Fibroblast of lung (primary cell): ENCODE measurements at regions not wholly inside any gene's neighbourhood (a gene's known extent, or its start where the extent isn't known, plus 50 kb on each side); places are given as distances from the start of the nearest gene placed in this dataset.

Source experiments
- DNase-seq, 2 donors: peaks; one replicate each; pipeline versions ENCODE4 v3.0.0 to v3.0.0-alpha.2; 2010; ENCODE audit warnings: low read depth in 2 of 2
- H2AFZ ChIP-seq: 2 replicates; pipeline ENCODE4 v1.5.1; 2012; ENCODE audit warnings: low read length, control low read depth, inconsistent platforms
- H3K27ac ChIP-seq: 2 replicates; pipeline ENCODE4 v1.5.1; 2011; ENCODE audit warnings: low read length, control low read depth; ENCODE audit not compliant: insufficient read depth
- H3K27me3 ChIP-seq: 2 replicates; pipeline ENCODE4 v1.5.1; 2011; ENCODE audit warnings: mild to moderate bottlenecking, low read length; ENCODE audit not compliant: control insufficient read depth, insufficient read depth
- H3K36me3 ChIP-seq: 2 replicates; pipeline ENCODE4 v1.5.1; 2011; ENCODE audit warnings: low read length; ENCODE audit not compliant: control insufficient read depth, insufficient read depth
- H3K4me1 ChIP-seq: 2 replicates; pipeline ENCODE4 v1.5.1; 2011; ENCODE audit warnings: low read length; ENCODE audit not compliant: control insufficient read depth, insufficient read depth; ENCODE audit errors: extremely low read depth
- H3K4me2 ChIP-seq: 2 replicates; pipeline ENCODE4 v1.5.1; 2011; ENCODE audit warnings: low read length, control low read depth; ENCODE audit not compliant: insufficient read depth; ENCODE audit errors: extremely low read depth
- H3K4me3 ChIP-seq, 4 experiments: fragments of 200-600 bp in 1 of 4; sonication (generic) in 1 of 4; replicated peaks in 1 of 4; 2 replicates each; pipeline ENCODE4 v1.5.1; 2011 to 2016; ENCODE audit warnings: low read length in 4 of 4, low read depth in 3 of 4, mild to moderate bottlenecking in 3 of 4, control low read depth in 2 of 4, inconsistent platforms in 1 of 4, mixed read lengths in 1 of 4; ENCODE audit not compliant: insufficient read depth in 1 of 4; ENCODE audit errors: control extremely low read depth in 1 of 4
- H3K79me2 ChIP-seq: 2 replicates; pipeline ENCODE4 v1.5.1; 2012; ENCODE audit warnings: mild to moderate bottlenecking, low read length, inconsistent platforms; ENCODE audit not compliant: control insufficient read depth, insufficient read depth
- H3K9ac ChIP-seq: 2 replicates; pipeline ENCODE4 v1.5.1; 2011; ENCODE audit warnings: mild to moderate bottlenecking, low read length, control low read depth; ENCODE audit not compliant: insufficient read depth
- H3K9me3 ChIP-seq: 2 replicates; pipeline ENCODE4 v1.5.1; 2012; ENCODE audit warnings: low read depth, low read length; ENCODE audit not compliant: control insufficient read depth, insufficient read depth
- H4K20me1 ChIP-seq: 2 replicates; pipeline ENCODE4 v1.5.1; 2011; ENCODE audit warnings: low read length; ENCODE audit not compliant: control insufficient read depth, insufficient read depth; ENCODE audit errors: extremely low read depth
- EZH2 ChIP-seq: IDR thresholded peaks from 2 replicates; pipeline ENCODE4 v1.5.1; 2012; ENCODE audit warnings: low read length, control low read depth, mild to moderate bottlenecking; ENCODE audit errors: missing control alignments
- TF ChIP-seq, protein P1 (sequence below), 2 donors: IDR thresholded peaks in 1 of 2; conservative IDR thresholded peaks in 1 of 2; 1 replicate in 1 of 2; 2 replicates in 1 of 2; pipeline ENCODE4 v1.5.1; 2011 to 2012; ENCODE audit warnings: low read length in 2 of 2, control low read depth in 1 of 2, inconsistent platforms in 1 of 2, low read depth in 1 of 2, mild to moderate bottlenecking in 1 of 2

DNA sequence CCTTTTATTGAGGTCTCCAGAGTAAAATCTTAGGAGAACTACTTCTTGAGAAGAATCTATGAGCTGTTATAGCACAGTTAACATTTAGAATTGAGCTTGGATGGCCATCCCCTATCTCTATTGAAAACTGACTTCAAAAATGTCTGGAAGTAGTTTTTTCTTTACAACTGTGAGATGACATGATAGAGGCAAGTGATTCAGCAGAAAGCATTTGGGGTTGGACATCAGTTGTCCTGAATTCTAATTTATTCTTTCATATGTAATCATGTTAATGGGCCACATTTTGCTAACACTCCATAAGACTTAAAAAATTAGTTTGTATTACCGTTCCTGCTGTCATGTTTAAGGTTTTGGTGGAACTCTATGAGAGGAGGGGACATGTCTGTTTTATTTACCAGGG, 237.0 kb upstream of the SLC14A2 start:
- no peaks in the 10 kb centered on the region for H3K79me2 ChIP-seq
- no peak overlapping the region for H3K4me3 ChIP-seq
- H3K9ac ChIP-seq: no peak overlapping the region
- H3K4me2 ChIP-seq: no peak overlapping the region
- H3K4me1 ChIP-seq: no peaks in the 10 kb centered on the region
- no peaks in the 10 kb centered on the region for H3K36me3 ChIP-seq
- DNase-seq: no peak
- no peaks in the 10 kb centered on the region for H3K9me3 ChIP-seq
- H3K27me3 ChIP-seq: no peaks in the 10 kb centered on the region
- no peaks in the 10 kb centered on the region for H4K20me1 ChIP-seq
- TF ChIP-seq, protein P1, sequence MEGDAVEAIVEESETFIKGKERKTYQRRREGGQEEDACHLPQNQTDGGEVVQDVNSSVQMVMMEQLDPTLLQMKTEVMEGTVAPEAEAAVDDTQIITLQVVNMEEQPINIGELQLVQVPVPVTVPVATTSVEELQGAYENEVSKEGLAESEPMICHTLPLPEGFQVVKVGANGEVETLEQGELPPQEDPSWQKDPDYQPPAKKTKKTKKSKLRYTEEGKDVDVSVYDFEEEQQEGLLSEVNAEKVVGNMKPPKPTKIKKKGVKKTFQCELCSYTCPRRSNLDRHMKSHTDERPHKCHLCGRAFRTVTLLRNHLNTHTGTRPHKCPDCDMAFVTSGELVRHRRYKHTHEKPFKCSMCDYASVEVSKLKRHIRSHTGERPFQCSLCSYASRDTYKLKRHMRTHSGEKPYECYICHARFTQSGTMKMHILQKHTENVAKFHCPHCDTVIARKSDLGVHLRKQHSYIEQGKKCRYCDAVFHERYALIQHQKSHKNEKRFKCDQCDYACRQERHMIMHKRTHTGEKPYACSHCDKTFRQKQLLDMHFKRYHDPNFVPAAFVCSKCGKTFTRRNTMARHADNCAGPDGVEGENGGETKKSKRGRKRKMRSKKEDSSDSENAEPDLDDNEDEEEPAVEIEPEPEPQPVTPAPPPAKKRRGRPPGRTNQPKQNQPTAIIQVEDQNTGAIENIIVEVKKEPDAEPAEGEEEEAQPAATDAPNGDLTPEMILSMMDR (conservative IDR thresholded peaks at IDR 0.05 in 1 of 2, IDR thresholded peaks at IDR 0.05 in 1 of 2; ENCODE audit: low read depth in 1 of 2, low read length in 2 of 2): no peak
- no peak for TF ChIP-seq EZH2
- no peak overlapping the region for H3K27ac ChIP-seq
- no peak overlapping the region for H2AFZ ChIP-seq

DNA sequence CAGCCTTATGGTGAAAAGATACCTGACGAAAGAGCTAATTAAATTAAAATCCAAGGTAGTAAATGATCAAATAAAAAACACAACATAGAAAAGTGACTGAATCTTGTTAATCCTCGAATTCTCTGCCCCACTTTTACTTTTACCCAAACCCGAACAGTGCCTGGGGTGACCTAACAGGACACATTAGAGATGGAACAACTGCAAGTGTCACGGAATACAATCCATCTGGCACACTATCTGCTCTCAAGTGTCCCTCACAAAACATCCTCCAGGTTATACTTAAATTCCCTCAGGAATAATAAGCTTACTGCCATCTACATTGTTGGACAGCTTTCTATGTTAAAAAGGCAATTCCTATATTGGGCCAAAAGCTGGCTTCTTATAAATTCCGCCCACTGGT, 236.3 kb upstream of the SLC14A2 start:
- no peak overlapping the region for H2AFZ ChIP-seq
- no peaks in the 10 kb centered on the region for H3K79me2 ChIP-seq
- no peak for DNase-seq
- no peaks in the 10 kb centered on the region for H3K27me3 ChIP-seq
- no peak overlapping the region for H3K9ac ChIP-seq
- H3K4me2 ChIP-seq: no peak overlapping the region
- H3K4me3 ChIP-seq: no peak overlapping the region
- no peaks in the 10 kb centered on the region for H4K20me1 ChIP-seq
- no peaks in the 10 kb centered on the region for H3K36me3 ChIP-seq
- TF ChIP-seq EZH2: no peak
- TF ChIP-seq, protein P1 (conservative IDR thresholded peaks at IDR 0.05 in 1 of 2, IDR thresholded peaks at IDR 0.05 in 1 of 2; ENCODE audit: low read depth in 1 of 2, low read length in 2 of 2): no peak
- H3K9me3 ChIP-seq: no peaks in the 10 kb centered on the region
- H3K4me1 ChIP-seq: no peaks in the 10 kb centered on the region
- H3K27ac ChIP-seq: no peak overlapping the region

DNA sequence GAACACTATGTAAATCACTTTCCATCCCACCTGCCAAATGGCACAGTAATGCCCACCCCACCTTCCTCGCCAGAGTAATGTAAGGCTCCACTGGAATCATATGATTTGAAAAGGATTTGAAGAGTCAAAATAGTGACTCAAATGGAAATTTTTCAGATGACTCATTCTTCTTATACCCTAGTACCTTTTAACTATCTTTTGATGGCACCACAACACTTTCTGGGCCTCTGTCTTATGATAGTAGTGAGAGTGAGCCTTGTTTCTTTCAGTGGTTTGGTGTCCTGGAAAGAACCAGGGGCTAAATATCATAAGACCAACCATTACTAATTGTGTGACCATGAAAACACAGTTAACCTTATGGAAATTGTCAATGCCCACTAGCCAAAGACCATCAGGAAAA, 235.4 kb upstream of the SLC14A2 start:
- Histone ChIP-seq H3K9me3 (no peaks in the 10 kb centered on the region), H4K20me1 (no peaks in the 10 kb centered on the region), H3K36me3 (no peaks in the 10 kb centered on the region), H3K4me2 (no peak overlapping the region), H3K27ac (no peak overlapping the region), H3K4me3 (no peak overlapping the region), H3K27me3 (no peaks in the 10 kb centered on the region), H2AFZ (no peak overlapping the region), H3K4me1 (no peaks in the 10 kb centered on the region), H3K9ac (no peak overlapping the region), H3K79me2 (no peaks in the 10 kb centered on the region)
- peak in 1 of 2 donors; percentile 31 for DNase-seq
- TF ChIP-seq, protein P1 (conservative IDR thresholded peaks at IDR 0.05 in 1 of 2, IDR thresholded peaks at IDR 0.05 in 1 of 2; ENCODE audit: low read depth in 1 of 2, low read length in 2 of 2): no peak
- no peak for TF ChIP-seq EZH2
